Smooth muscle cell (in vitro differentiated cells): ENCODE measurements at regions not wholly inside any gene's neighbourhood (a gene's known extent, or its start where the extent isn't known, plus 50 kb on each side); places are given as distances from the start of the nearest gene placed in this dataset.

Experiments used
- DNase-seq: peaks from one replicate; lab custom pipeline; 2025; ENCODE audit not compliant: unreplicated experiment; lab: John Stamatoyannopoulos, UW
- H2AFZ ChIP-seq: fragments of 200-600 bp; sonication (generic); 2 replicates; pipeline ENCODE4 v1.6.0; 2016; ENCODE audit warnings: antibody characterized with exemption, low read depth, mild to moderate bottlenecking
- H3F3A ChIP-seq: fragments of 200-600 bp; sonication (generic); 2 replicates; pipeline ENCODE4 v1.6.0; 2017; ENCODE audit warnings: antibody characterized with exemption, low read depth
- H3K27ac ChIP-seq: fragments of 200-600 bp; sonication (generic); 2 replicates; pipeline ENCODE4 v1.5.1; 2016; ENCODE audit warnings: low read depth, mild to moderate bottlenecking
- H3K27me3 ChIP-seq: fragments of 200-600 bp; sonication (generic); 2 replicates; pipeline ENCODE4 v1.6.1; 2016; ENCODE audit warnings: low read depth, mild to moderate bottlenecking
- H3K36me3 ChIP-seq: fragments of 200-600 bp; sonication (generic); 2 replicates; pipeline ENCODE4 v1.5.1; 2016; ENCODE audit warnings: low read depth
- H3K4me1 ChIP-seq: fragments of 200-600 bp; sonication (generic); 2 replicates; pipeline ENCODE4 v1.5.1; 2016; ENCODE audit warnings: low read depth
- H3K4me2 ChIP-seq: fragments of 200-600 bp; sonication (generic); 2 replicates; pipeline ENCODE4 v1.6.0; 2016; ENCODE audit warnings: mild to moderate bottlenecking
- H3K4me3 ChIP-seq: fragments of 200-600 bp; sonication (generic); 2 replicates; pipeline ENCODE4 v1.5.1; 2016; ENCODE audit warnings: mild to moderate bottlenecking
- H3K79me2 ChIP-seq: fragments of 200-600 bp; sonication (generic); 2 replicates; pipeline ENCODE4 v1.6.0; 2016; ENCODE audit warnings: low read depth, mild to moderate bottlenecking
- H3K9ac ChIP-seq: fragments of 200-600 bp; sonication (generic); 2 replicates; pipeline ENCODE4 v1.6.0; 2016; ENCODE audit warnings: low read depth
- H3K9me3 ChIP-seq: fragments of 200-600 bp; sonication (generic); replicated peaks from 2 replicates; pipeline ENCODE4 v1.5.1; 2016; ENCODE audit warnings: low read depth
- H4K20me1 ChIP-seq: fragments of 200-600 bp; sonication (generic); 2 replicates; pipeline ENCODE4 v1.6.0; 2016; ENCODE audit warnings: low read depth
- CTCF ChIP-seq: fragments of 200-600 bp; sonication (generic); IDR thresholded peaks from 2 replicates; pipeline ENCODE4 v1.5.1; 2017; ENCODE audit warnings: borderline replicate concordance, mild to moderate bottlenecking, antibody characterized with exemption; ENCODE audit not compliant: insufficient read depth, poor library complexity, severe bottlenecking
- WGBS: methylation state at CpG from one replicate; pipeline ENCODE4 v1.1.7; 2016; ENCODE audit warnings: low lambda C conversion rate; 5-methylcytosine and 5-hydroxymethylcytosine counted together

GRCh38 chr1:82931006-82931405, 1067.9 kb downstream of the TTLL7 start:
- no peaks in the 10 kb centered on the region for H3K27me3 ChIP-seq
- H3K79me2 ChIP-seq, result no peaks in the 10 kb centered on the region
- no peak for TF ChIP-seq CTCF
- no peak overlapping the region for H3K9ac ChIP-seq
- no peaks in the 10 kb centered on the region for H3K9me3 ChIP-seq
- H3F3A ChIP-seq, result no peaks in the 10 kb centered on the region
- no peak overlapping the region for H3K4me2 ChIP-seq
- H3K36me3 ChIP-seq, result no peaks in the 10 kb centered on the region
- H3K4me3 ChIP-seq, result no peak overlapping the region
- H3K4me1 ChIP-seq, result no peaks in the 10 kb centered on the region
- no peak for DNase-seq
- H4K20me1 ChIP-seq, result no peaks in the 10 kb centered on the region
- no peak overlapping the region for H3K27ac ChIP-seq
- no peak overlapping the region for H2AFZ ChIP-seq

- H3K9me3 ChIP-seq, result no peaks in the 10 kb centered on the region
- H3K4me1 ChIP-seq, result no peaks in the 10 kb centered on the region
- TF ChIP-seq CTCF, result no peak
- DNase-seq, result no peak
- no peaks in the 10 kb centered on the region for H3K27me3 ChIP-seq
- H3F3A ChIP-seq, result no peaks in the 10 kb centered on the region
- H3K36me3 ChIP-seq, result no peaks in the 10 kb centered on the region
- H3K27ac ChIP-seq, result no peak overlapping the region
- H3K4me2 ChIP-seq, result no peak overlapping the region
- no peak overlapping the region for H3K4me3 ChIP-seq
- no peaks in the 10 kb centered on the region for H3K79me2 ChIP-seq
- H4K20me1 ChIP-seq, result no peaks in the 10 kb centered on the region
- 31% methylated on average over 1 of the region's 1 CpG for WGBS
- H2AFZ ChIP-seq, result no peak overlapping the region
- H3K9ac ChIP-seq, result no peak overlapping the region
Measured at GRCh38 chr1:82927753-82928152, 1071.2 kb downstream of the TTLL7 start.

GRCh38 chr1:82924666-82925065, 1074.3 kb downstream of the TTLL7 start:
- no peak overlapping the region for H3K4me3 ChIP-seq
- 94% methylated on average over 2 of the region's 2 CpGs for WGBS
- no peak overlapping the region for H2AFZ ChIP-seq
- H3K9me3 ChIP-seq, result no peaks in the 10 kb centered on the region
- H3K27ac ChIP-seq, result no peak overlapping the region
- no peaks in the 10 kb centered on the region for H3K79me2 ChIP-seq
- H4K20me1 ChIP-seq, result no peaks in the 10 kb centered on the region
- DNase-seq, result no peak
- H3K4me2 ChIP-seq, result no peak overlapping the region
- no peaks in the 10 kb centered on the region for H3K4me1 ChIP-seq
- no peaks in the 10 kb centered on the region for H3K27me3 ChIP-seq
- no peaks in the 10 kb centered on the region for H3F3A ChIP-seq
- H3K9ac ChIP-seq, result no peak overlapping the region
- TF ChIP-seq CTCF, result no peak
- H3K36me3 ChIP-seq, result no peaks in the 10 kb centered on the region

- H4K20me1 ChIP-seq, result no peaks in the 10 kb centered on the region
- 90% methylated on average over 4 of the region's 4 CpGs for WGBS
- no peak overlapping the region for H2AFZ ChIP-seq
Measured at GRCh38 chr1:82923931-82924330, 1075.0 kb downstream of the TTLL7 start.

More at GRCh38 chr1:82923931-82924330, 1075.0 kb downstream of the TTLL7 start:
- no peak for TF ChIP-seq CTCF
- DNase-seq, result no peak
- H3F3A ChIP-seq, result no peaks in the 10 kb centered on the region
- H3K9ac ChIP-seq, result no peak overlapping the region
- no peaks in the 10 kb centered on the region for H3K36me3 ChIP-seq
- no peaks in the 10 kb centered on the region for H3K9me3 ChIP-seq
- H3K4me1 ChIP-seq, result no peaks in the 10 kb centered on the region
- no peaks in the 10 kb centered on the region for H3K27me3 ChIP-seq
- no peak overlapping the region for H3K4me2 ChIP-seq
- H3K27ac ChIP-seq, result no peak overlapping the region
- H3K79me2 ChIP-seq, result no peaks in the 10 kb centered on the region
- no peak overlapping the region for H3K4me3 ChIP-seq
